CD14-positive monocyte (primary cell): ENCODE measurements at regions not wholly inside any gene's neighbourhood (a gene's known extent, or its start where the extent isn't known, plus 50 kb on each side); places are given as distances from the start of the nearest gene placed in this dataset.
"Not testable (repeated sequence)": the region's sequence is repeated elsewhere in the genome, so short reads cannot be mapped to it uniquely, and the experiment has no call there.

ENCODE experiments used
- DNase-seq, 3 donors: peaks; one replicate each; pipeline ENCODE4 v3.0.0-alpha.2; 2011 to 2022
- H2AFZ ChIP-seq: 2 replicates; pipeline ENCODE4 v1.6.0; 2012; ENCODE audit warnings: mild to moderate bottlenecking, low read depth, low read length, inconsistent platforms; ENCODE audit not compliant: insufficient read depth, poor library complexity, severe bottlenecking
- H3K27ac ChIP-seq, 2 donors: 1 replicate in 1 of 2; 2 replicates in 1 of 2; pipeline ENCODE4 v1.5.1; 2012 to 2013; ENCODE audit warnings: low read length in 2 of 2, control low read depth in 1 of 2, inconsistent platforms in 1 of 2, low read depth in 1 of 2, mild to moderate bottlenecking in 1 of 2
- H3K27me3 ChIP-seq, 2 donors: one replicate each; pipeline versions ENCODE4 v1.6.0 to v1.6.1; 2011 to 2013; ENCODE audit warnings: low read length in 2 of 2; ENCODE audit not compliant: control insufficient read depth in 2 of 2, insufficient read depth in 2 of 2
- H3K36me3 ChIP-seq, 2 donors: replicated peaks in 1 of 2; 1 replicate in 1 of 2; 2 replicates in 1 of 2; pipeline versions ENCODE4 v1.5.1 to v1.6.1; 2012 to 2013; ENCODE audit warnings: low read length in 2 of 2, control low read depth in 1 of 2, inconsistent platforms in 1 of 2, mild to moderate bottlenecking in 1 of 2; ENCODE audit not compliant: insufficient read depth in 2 of 2, control insufficient read depth in 1 of 2
- H3K4me1 ChIP-seq, 2 donors: 1 replicate in 1 of 2; 2 replicates in 1 of 2; pipeline versions ENCODE4 v1.5.1 to v1.6.1; 2012 to 2013; ENCODE audit warnings: low read length in 2 of 2, control low read depth in 1 of 2, inconsistent platforms in 1 of 2, mild to moderate bottlenecking in 1 of 2, moderate library complexity in 1 of 2; ENCODE audit not compliant: insufficient read depth in 2 of 2, control insufficient read depth in 1 of 2
- H3K4me2 ChIP-seq: replicated peaks from 2 replicates; pipeline ENCODE3; 2012; ENCODE audit warnings: low read length, moderate library complexity, mild to moderate bottlenecking; ENCODE audit not compliant: poor library complexity, severe bottlenecking; ENCODE audit errors: extremely low read depth
- H3K4me3 ChIP-seq, 3 experiments: fragments of 200-600 bp in 1 of 3; sonication (generic) in 1 of 3; replicated peaks in 1 of 3; 1 replicate in 2 of 3; 2 replicates in 1 of 3; pipeline ENCODE4 v1.5.1; 2011 to 2013; ENCODE audit warnings: low read length in 3 of 3, mild to moderate bottlenecking in 3 of 3, control low read depth in 2 of 3, low read depth in 2 of 3, inconsistent platforms in 1 of 3, moderate library complexity in 1 of 3
- H3K79me2 ChIP-seq: 2 replicates; pipeline ENCODE4 v1.6.0; 2012; ENCODE audit warnings: mild to moderate bottlenecking, control low read depth, inconsistent platforms, low read length, moderate library complexity; ENCODE audit not compliant: insufficient read depth
- H3K9ac ChIP-seq: 2 replicates; pipeline ENCODE4 v1.6.0; 2017; ENCODE audit warnings: low read length, mild to moderate bottlenecking; ENCODE audit not compliant: insufficient read depth, poor library complexity, severe bottlenecking
- H3K9me3 ChIP-seq, 2 donors: replicated peaks in 1 of 2; 1 replicate in 1 of 2; 2 replicates in 1 of 2; pipeline versions ENCODE4 v1.5.1 to v1.6.1; 2012 to 2013; ENCODE audit warnings: low read length in 2 of 2, control low read depth in 1 of 2; ENCODE audit not compliant: control insufficient read depth in 1 of 2, insufficient read depth in 1 of 2
- H4K20me1 ChIP-seq: 2 replicates; pipeline ENCODE4 v1.6.0; 2012; ENCODE audit warnings: mild to moderate bottlenecking, low read length, control low read depth, moderate library complexity; ENCODE audit not compliant: insufficient read depth
- H3K27ac Mint-ChIP-seq, 7 donors: one replicate each; pipeline ENCODE4 v1.8.0; 2020; ENCODE audit warnings: mild to moderate bottlenecking in 7 of 7, mixed read lengths in 7 of 7, moderate library complexity in 6 of 7, inconsistent platforms in 2 of 7
- H3K27me3 Mint-ChIP-seq, 3 donors: one replicate each; pipeline ENCODE4 v1.8.0; 2021 to 2022; ENCODE audit warnings: low read depth in 3 of 3, mild to moderate bottlenecking in 3 of 3, mixed read lengths in 3 of 3, moderate library complexity in 3 of 3, inconsistent platforms in 1 of 3
- H3K36me3 Mint-ChIP-seq, 2 donors: one replicate each; pipeline ENCODE4 v1.8.0; 2020; ENCODE audit warnings: mixed read lengths in 2 of 2, inconsistent platforms in 1 of 2, mild to moderate bottlenecking in 1 of 2
- H3K4me1 Mint-ChIP-seq: one replicate; pipeline ENCODE4 v1.8.0; 2020; ENCODE audit warnings: mild to moderate bottlenecking, mixed read lengths
- H3K4me3 Mint-ChIP-seq, 2 donors: one replicate each; pipeline ENCODE4 v1.8.0; 2020; ENCODE audit warnings: mild to moderate bottlenecking in 2 of 2, mixed read lengths in 2 of 2, moderate library complexity in 1 of 2
- H3K9me3 Mint-ChIP-seq, 7 donors: one replicate each; pipeline ENCODE4 v1.8.0; 2020 to 2022; ENCODE audit warnings: mixed read lengths in 7 of 7, mild to moderate bottlenecking in 6 of 7, moderate library complexity in 6 of 7, inconsistent platforms in 2 of 7
- WGBS: methylation state at CpG from one replicate; pipeline ENCODE4 v1.1.5; 2013; ENCODE audit warnings: missing lambda C conversion rate; ENCODE audit not compliant: insufficient coverage; 5-methylcytosine and 5-hydroxymethylcytosine counted together
- intact Hi-C, 2 donors: fragments of 100-400 bp; cut with micrococcal nuclease; formaldehyde crosslinking; loops; one replicate each; pipeline versions ENCODE4 v1.15.0 to v1.15.1; 2023
- TF ChIP-seq, protein P1 (sequence below): fragments of 200-600 bp; IDR thresholded peaks from one replicate; pipeline ENCODE4 v1.8.0; 2022; ENCODE audit warnings: antibody characterized with exemption, mild to moderate bottlenecking

DNA sequence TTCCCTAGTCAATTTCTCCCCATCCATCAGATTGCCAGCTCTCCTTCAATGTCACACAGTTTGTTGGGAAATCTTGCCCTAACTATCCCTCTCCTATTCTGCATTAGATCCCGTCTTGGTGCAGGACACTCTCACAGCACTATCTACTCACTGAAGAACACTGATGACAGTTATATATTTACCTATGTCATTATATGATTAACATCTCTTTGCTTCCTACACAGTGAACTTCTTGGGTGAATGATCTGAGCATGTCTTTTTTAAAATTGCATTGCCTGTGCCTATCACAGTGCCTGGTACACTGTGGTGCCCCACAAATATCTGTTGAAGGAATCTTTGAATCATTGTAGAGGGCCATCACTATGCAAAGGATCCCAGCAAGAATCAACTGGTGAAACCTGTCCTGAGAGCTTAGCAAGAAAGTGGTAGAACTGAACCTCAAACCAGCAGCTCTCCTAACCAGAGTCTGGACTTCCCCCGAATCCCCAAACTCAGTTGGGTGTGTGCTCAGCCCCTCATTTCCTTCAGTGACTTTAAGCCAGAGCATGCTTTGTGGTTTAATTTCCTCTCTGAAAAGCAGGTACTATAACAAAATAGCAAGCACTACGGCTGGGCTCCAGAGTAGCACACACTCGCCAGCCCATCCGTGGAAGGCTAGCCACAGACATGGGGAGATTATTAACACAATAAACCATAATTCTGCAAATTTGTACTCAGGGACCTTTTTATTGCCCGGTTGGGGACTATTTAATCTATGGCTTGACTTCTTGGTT, 680.7 kb upstream of the SALL1 start:
- no peaks in the 10 kb centered on the region for H3K27me3 Mint-ChIP-seq
- Histone ChIP-seq H3K9ac (no peak overlapping the region), H2AFZ (no peak overlapping the region), H3K27ac (no peak overlapping the region), H3K9me3 (no peaks in the 10 kb centered on the region), H3K79me2 (no peaks in the 10 kb centered on the region), H3K27me3 (no peaks in the 10 kb centered on the region), H3K4me2 (no peak overlapping the region), H3K4me3 (no peak overlapping the region), H3K4me1 (no peaks in the 10 kb centered on the region), H3K36me3 (no peaks in the 10 kb centered on the region), H4K20me1 (no peaks in the 10 kb centered on the region)
- DNase-seq = no peak
- TF ChIP-seq, protein P1, sequence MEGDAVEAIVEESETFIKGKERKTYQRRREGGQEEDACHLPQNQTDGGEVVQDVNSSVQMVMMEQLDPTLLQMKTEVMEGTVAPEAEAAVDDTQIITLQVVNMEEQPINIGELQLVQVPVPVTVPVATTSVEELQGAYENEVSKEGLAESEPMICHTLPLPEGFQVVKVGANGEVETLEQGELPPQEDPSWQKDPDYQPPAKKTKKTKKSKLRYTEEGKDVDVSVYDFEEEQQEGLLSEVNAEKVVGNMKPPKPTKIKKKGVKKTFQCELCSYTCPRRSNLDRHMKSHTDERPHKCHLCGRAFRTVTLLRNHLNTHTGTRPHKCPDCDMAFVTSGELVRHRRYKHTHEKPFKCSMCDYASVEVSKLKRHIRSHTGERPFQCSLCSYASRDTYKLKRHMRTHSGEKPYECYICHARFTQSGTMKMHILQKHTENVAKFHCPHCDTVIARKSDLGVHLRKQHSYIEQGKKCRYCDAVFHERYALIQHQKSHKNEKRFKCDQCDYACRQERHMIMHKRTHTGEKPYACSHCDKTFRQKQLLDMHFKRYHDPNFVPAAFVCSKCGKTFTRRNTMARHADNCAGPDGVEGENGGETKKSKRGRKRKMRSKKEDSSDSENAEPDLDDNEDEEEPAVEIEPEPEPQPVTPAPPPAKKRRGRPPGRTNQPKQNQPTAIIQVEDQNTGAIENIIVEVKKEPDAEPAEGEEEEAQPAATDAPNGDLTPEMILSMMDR = no peak
- no peaks in the 10 kb centered on the region for H3K4me1 Mint-ChIP-seq
- H3K27ac Mint-ChIP-seq = no peak overlapping the region
- H3K36me3 Mint-ChIP-seq = no peaks in the 10 kb centered on the region
- WGBS = 57% methylated on average over 1 of the region's 6 CpGs
- intact Hi-C loops = no loop called here
- peaks cover 0 to 3% (median 0%) of the 10 kb centered on the region in 7 donors for H3K9me3 Mint-ChIP-seq
- no peak overlapping the region for H3K4me3 Mint-ChIP-seq

DNA sequence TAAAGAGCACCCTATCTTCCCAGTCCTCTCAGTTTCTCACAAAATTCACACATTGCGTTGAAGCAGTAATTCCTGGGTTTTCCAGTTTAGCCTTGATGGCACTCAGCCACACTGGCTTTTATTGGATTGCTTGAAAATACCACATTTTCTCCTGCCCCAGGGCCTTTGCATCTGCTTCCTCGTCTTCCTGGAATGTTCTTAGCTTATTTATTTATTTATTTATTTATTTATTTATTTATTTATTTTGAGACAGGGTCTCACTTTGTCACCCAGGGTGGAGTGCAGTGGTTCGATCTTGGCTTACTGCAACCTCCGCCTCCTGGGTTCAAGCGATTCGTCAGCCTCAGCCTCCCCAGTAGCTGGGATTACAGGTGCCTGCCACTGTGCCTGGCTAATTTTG, 680.0 kb upstream of the SALL1 start:
- H3K4me2 ChIP-seq, H3K9me3 Mint-ChIP-seq, H2AFZ ChIP-seq, H3K27ac Mint-ChIP-seq, H3K4me1 ChIP-seq, H3K27me3 ChIP-seq, H4K20me1 ChIP-seq, H3K36me3 Mint-ChIP-seq, H3K4me3 ChIP-seq, H3K36me3 ChIP-seq, H3K4me3 Mint-ChIP-seq, intact Hi-C loops, H3K4me1 Mint-ChIP-seq, H3K27ac ChIP-seq, H3K27me3 Mint-ChIP-seq, H3K9ac ChIP-seq, DNase-seq, H3K9me3 ChIP-seq, H3K79me2 ChIP-seq: not testable (repeated sequence)
- WGBS = 100% methylated on average over 2 of the region's 6 CpGs
